Parathyroid adenoma (tissue), 2 donors: ENCODE measurements at regions not wholly inside any gene's neighbourhood (a gene's known extent, or its start where the extent isn't known, plus 50 kb on each side); places are given as distances from the start of the nearest gene placed in this dataset.
"Not testable (repeated sequence)": the region's sequence is repeated elsewhere in the genome, so short reads cannot be mapped to it uniquely, and the experiment has no call there.

Experiments
- H2AFZ ChIP-seq: fragments of 300-600 bp; sonication (generic); one replicate; pipeline ENCODE4 v1.7.0; 2017; ENCODE audit warnings: antibody characterized with exemption, mild to moderate bottlenecking
- H3K27ac ChIP-seq: fragments of 300-600 bp; sonication (generic); one replicate; pipeline ENCODE4 v1.7.0; 2017
- H3K27me3 ChIP-seq: fragments of 300-600 bp; sonication (generic); one replicate; pipeline ENCODE4 v1.7.0; 2017; ENCODE audit warnings: low read length; ENCODE audit not compliant: control insufficient read depth, insufficient read depth
- H3K36me3 ChIP-seq: fragments of 300-600 bp; sonication (generic); one replicate; pipeline ENCODE4 v1.7.0; 2017; ENCODE audit warnings: low read length; ENCODE audit not compliant: control insufficient read depth, insufficient read depth
- H3K4me1 ChIP-seq: fragments of 300-600 bp; sonication (generic); one replicate; pipeline ENCODE4 v1.7.0; 2017; ENCODE audit warnings: control low read depth
- H3K4me2 ChIP-seq: fragments of 300-600 bp; sonication (generic); one replicate; pipeline ENCODE4 v1.7.0; 2017; ENCODE audit warnings: low read length
- H3K4me3 ChIP-seq: fragments of 300-600 bp; sonication (generic); one replicate; pipeline ENCODE4 v1.7.0; 2017; ENCODE audit warnings: low read depth, low read length
- H3K79me2 ChIP-seq: fragments of 300-600 bp; sonication (generic); one replicate; pipeline ENCODE4 v1.7.0; 2017; ENCODE audit warnings: control low read depth
- H3K9ac ChIP-seq: fragments of 300-600 bp; sonication (generic); one replicate; pipeline ENCODE4 v1.7.0; 2017; ENCODE audit warnings: mild to moderate bottlenecking
- H3K9me3 ChIP-seq: fragments of 300-600 bp; sonication (generic); one replicate; pipeline ENCODE4 v1.7.0; 2017; ENCODE audit warnings: low read length; ENCODE audit not compliant: control insufficient read depth
- CTCF ChIP-seq: fragments of 300-600 bp; sonication (generic); IDR thresholded peaks from one replicate; pipeline ENCODE4 v1.7.0; 2017; ENCODE audit warnings: antibody characterized with exemption, mild to moderate bottlenecking
- donor health status: primary hyperparathyroidism.

- H3K4me2 ChIP-seq: no peak overlapping the region
These were observed 269.3 kb downstream of the NAP1L3 start for GRCh38 chrX:93404121-93404520.

GRCh38 chrX:93354651-93355050 lies 318.7 kb downstream of the NAP1L3 start:
- no peaks in the 10 kb centered on the region for H3K79me2 ChIP-seq
- H2AFZ ChIP-seq: no peak overlapping the region
- peak overlapping the region; percentile 57 for H3K4me2 ChIP-seq
- no peaks in the 10 kb centered on the region for H3K9me3 ChIP-seq
- no peak overlapping the region for H3K9ac ChIP-seq
- no peak overlapping the region for H3K27ac ChIP-seq
- H3K27me3 ChIP-seq: no peaks in the 10 kb centered on the region
- H3K4me3 ChIP-seq: no peak overlapping the region
- TF ChIP-seq CTCF: no peak
- no peaks in the 10 kb centered on the region for H3K36me3 ChIP-seq
- H3K4me1 ChIP-seq: no peaks in the 10 kb centered on the region

More at GRCh38 chrX:93404121-93404520, 269.3 kb downstream of the NAP1L3 start:
- no peaks in the 10 kb centered on the region for H3K79me2 ChIP-seq
- H3K36me3 ChIP-seq: no peaks in the 10 kb centered on the region
- H3K9me3 ChIP-seq: no peaks in the 10 kb centered on the region
- no peak overlapping the region for H3K9ac ChIP-seq
- H3K27me3 ChIP-seq: no peaks in the 10 kb centered on the region
- no peak for TF ChIP-seq CTCF
- H2AFZ ChIP-seq: no peak overlapping the region
- H3K27ac ChIP-seq: no peak overlapping the region
- H3K4me1 ChIP-seq: no peaks in the 10 kb centered on the region
- H3K4me3 ChIP-seq: no peak overlapping the region

- TF ChIP-seq CTCF: no peak
- no peaks in the 10 kb centered on the region for H3K79me2 ChIP-seq
- H3K36me3 ChIP-seq: no peaks in the 10 kb centered on the region
These were observed 327.1 kb downstream of the NAP1L3 start for GRCh38 chrX:93346309-93346708.

GRCh38 chrX:93344287-93344686 lies 329.1 kb downstream of the NAP1L3 start:
- H3K4me3 ChIP-seq, H3K4me1 ChIP-seq, H3K27ac ChIP-seq, H3K27me3 ChIP-seq, H3K9me3 ChIP-seq, H2AFZ ChIP-seq, H3K9ac ChIP-seq, H3K4me2 ChIP-seq, H3K79me2 ChIP-seq, H3K36me3 ChIP-seq: not testable (repeated sequence)

More at GRCh38 chrX:93346309-93346708, 327.1 kb downstream of the NAP1L3 start:
- Histone ChIP-seq H3K4me3 (no peak overlapping the region), H3K4me1 (no peaks in the 10 kb centered on the region), H3K27ac (no peak overlapping the region), H3K27me3 (no peaks in the 10 kb centered on the region), H3K9me3 (no peaks in the 10 kb centered on the region), H2AFZ (no peak overlapping the region), H3K4me2 (no peak overlapping the region), H3K9ac (no peak overlapping the region)

GRCh38 chrX:93332329-93332728 lies 341.0 kb downstream of the NAP1L3 start:
- TF ChIP-seq CTCF: no peak
- Histone ChIP-seq H3K27ac (no peak overlapping the region), H3K9ac (no peak overlapping the region), H3K36me3 (no peaks in the 10 kb centered on the region), H3K4me2 (no peak overlapping the region), H3K4me3 (no peak overlapping the region), H3K4me1 (no peaks in the 10 kb centered on the region), H2AFZ (no peak overlapping the region), H3K27me3 (no peaks in the 10 kb centered on the region), H3K79me2 (no peaks in the 10 kb centered on the region), H3K9me3 (no peaks in the 10 kb centered on the region)
